ENCODE measurements at regions not wholly inside any gene's neighbourhood (a gene's known extent, or its start where the extent isn't known, plus 50 kb on each side); places are given as distances from the start of the nearest gene placed in this dataset.

DNA sequence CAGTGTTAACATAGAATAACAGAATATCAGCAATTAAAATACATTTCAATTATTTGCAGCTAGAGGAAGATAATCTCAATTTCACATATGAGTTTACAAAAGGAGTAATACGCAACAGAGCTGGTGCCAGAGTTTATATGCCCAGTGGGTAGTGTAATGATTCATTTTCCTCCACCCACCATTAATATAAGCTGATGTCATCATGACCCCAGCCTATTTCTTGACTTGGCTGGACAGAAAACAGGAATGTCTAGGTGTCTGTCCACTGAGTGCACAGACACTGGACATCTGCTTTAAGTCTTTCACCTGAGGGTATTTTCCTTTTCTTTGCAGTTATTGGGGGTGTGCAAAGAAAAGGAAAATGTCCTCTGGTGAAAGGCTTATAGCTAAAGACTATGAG lies 335.5 kb downstream of the TBC1D4 start (continued):
- TF ChIP-seq, protein P1, sequence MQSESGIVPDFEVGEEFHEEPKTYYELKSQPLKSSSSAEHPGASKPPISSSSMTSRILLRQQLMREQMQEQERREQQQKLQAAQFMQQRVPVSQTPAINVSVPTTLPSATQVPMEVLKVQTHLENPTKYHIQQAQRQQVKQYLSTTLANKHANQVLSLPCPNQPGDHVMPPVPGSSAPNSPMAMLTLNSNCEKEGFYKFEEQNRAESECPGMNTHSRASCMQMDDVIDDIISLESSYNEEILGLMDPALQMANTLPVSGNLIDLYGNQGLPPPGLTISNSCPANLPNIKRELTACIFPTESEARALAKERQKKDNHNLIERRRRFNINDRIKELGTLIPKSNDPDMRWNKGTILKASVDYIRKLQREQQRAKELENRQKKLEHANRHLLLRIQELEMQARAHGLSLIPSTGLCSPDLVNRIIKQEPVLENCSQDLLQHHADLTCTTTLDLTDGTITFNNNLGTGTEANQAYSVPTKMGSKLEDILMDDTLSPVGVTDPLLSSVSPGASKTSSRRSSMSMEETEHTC (IDR thresholded peaks at IDR 0.05): no peak
- TF ChIP-seq, protein P2, sequence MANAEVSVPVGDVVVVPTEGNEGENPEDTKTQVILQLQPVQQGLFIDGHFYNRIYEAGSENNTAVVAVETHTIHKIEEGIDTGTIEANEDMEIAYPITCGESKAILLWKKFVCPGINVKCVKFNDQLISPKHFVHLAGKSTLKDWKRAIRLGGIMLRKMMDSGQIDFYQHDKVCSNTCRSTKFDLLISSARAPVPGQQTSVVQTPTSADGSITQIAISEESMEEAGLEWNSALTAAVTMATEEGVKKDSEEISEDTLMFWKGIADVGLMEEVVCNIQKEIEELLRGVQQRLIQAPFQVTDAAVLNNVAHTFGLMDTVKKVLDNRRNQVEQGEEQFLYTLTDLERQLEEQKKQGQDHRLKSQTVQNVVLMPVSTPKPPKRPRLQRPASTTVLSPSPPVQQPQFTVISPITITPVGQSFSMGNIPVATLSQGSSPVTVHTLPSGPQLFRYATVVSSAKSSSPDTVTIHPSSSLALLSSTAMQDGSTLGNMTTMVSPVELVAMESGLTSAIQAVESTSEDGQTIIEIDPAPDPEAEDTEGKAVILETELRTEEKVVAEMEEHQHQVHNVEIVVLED (CRISPR knock-in tag; IDR thresholded peaks at IDR 0.05): no peak
- TF ChIP-seq ZNF830 (CRISPR knock-in tag; IDR thresholded peaks at IDR 0.05) (no peak), ZNF124 (CRISPR knock-in tag; IDR thresholded peaks at IDR 0.05) (no peak), EP400 (IDR thresholded peaks at IDR 0.05) (no peak), NFATC3 (IDR thresholded peaks at IDR 0.05) (no peak), ZFP1 (CRISPR knock-in tag; IDR thresholded peaks at IDR 0.05) (no peak), TCF7L2 (IDR thresholded peaks at IDR 0.05; ENCODE audit: low read depth, low read length) (no peak)
- TF ChIP-seq, protein P3, sequence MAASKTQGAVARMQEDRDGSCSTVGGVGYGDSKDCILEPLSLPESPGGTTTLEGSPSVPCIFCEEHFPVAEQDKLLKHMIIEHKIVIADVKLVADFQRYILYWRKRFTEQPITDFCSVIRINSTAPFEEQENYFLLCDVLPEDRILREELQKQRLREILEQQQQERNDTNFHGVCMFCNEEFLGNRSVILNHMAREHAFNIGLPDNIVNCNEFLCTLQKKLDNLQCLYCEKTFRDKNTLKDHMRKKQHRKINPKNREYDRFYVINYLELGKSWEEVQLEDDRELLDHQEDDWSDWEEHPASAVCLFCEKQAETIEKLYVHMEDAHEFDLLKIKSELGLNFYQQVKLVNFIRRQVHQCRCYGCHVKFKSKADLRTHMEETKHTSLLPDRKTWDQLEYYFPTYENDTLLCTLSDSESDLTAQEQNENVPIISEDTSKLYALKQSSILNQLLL (CRISPR knock-in tag; IDR thresholded peaks at IDR 0.05; ENCODE audit: borderline replicate concordance): no peak

Measured in K562 (cell line).